ENCODE measurements at regions not wholly inside any gene's neighbourhood (a gene's known extent, or its start where the extent isn't known, plus 50 kb on each side); places are given as distances from the start of the nearest gene placed in this dataset.

DNA sequence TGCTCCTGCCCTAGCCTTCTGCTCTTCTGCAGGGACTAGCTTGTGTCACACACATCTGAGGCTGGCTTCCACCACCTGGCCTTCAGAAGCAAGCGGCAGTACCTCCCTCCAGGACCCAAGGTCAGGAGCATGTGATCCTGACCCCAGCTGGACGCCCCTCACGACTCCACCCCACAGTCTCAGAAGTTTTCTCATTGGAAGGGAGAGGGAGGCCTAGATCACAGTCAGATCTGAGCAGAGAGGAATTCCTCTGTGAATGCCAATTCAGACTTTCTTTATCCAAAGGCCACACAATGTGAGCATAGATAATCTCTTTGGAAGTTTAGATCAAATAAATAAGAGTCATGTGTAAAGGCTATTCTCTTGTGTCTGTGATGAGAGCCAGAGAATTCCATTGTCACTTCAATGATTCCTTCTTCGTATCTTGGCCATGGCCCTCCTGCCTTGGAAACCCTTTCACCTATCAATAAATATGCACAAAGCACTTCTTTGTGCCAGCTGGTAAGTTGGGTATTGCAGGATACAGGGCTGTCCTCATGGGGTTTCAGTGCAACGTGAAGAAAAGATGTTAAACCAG lies 142.9 kb downstream of the SNX19 start:
- TF ChIP-seq, protein P1, sequence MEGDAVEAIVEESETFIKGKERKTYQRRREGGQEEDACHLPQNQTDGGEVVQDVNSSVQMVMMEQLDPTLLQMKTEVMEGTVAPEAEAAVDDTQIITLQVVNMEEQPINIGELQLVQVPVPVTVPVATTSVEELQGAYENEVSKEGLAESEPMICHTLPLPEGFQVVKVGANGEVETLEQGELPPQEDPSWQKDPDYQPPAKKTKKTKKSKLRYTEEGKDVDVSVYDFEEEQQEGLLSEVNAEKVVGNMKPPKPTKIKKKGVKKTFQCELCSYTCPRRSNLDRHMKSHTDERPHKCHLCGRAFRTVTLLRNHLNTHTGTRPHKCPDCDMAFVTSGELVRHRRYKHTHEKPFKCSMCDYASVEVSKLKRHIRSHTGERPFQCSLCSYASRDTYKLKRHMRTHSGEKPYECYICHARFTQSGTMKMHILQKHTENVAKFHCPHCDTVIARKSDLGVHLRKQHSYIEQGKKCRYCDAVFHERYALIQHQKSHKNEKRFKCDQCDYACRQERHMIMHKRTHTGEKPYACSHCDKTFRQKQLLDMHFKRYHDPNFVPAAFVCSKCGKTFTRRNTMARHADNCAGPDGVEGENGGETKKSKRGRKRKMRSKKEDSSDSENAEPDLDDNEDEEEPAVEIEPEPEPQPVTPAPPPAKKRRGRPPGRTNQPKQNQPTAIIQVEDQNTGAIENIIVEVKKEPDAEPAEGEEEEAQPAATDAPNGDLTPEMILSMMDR (IDR thresholded peaks at IDR 0.05), result no peak
- TF ChIP-seq EP300 (IDR thresholded peaks at IDR 0.05) (no peak), POLR2A (IDR thresholded peaks at IDR 0.05) (no peak)
